ENCODE measurements at regions not wholly inside any gene's neighbourhood (a gene's known extent, or its start where the extent isn't known, plus 50 kb on each side); places are given as distances from the start of the nearest gene placed in this dataset.
A peak's percentile ranks its signal among the peaks of the same experiment; 100 is the strongest.

DNA sequence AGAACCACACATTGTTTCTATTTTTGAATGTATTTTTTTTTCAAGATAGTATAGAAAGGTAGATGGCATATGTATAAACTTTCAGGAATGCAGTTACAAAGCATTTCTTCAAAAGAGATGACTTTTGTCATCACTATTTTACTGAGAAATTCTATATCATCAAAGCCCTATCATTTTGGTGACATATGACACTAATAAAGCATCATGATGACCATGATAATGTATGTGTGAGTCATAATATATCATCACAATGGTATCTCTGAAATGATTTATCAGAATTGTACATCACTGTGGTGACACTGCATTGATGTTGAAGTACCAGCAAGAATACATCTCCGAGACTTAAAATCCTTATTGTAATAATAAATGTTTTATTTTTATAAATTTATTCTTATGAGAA is 1740.8 kb downstream of the PCDH7 start:
- Histone ChIP-seq H2AFZ (no peak overlapping the region), H3K4me3 (no peak overlapping the region), H3K9me2 (ENCODE audit: insufficient read depth) (no peaks in the 10 kb centered on the region), H3K9me3 (ENCODE audit: low read depth) (no peaks in the 10 kb centered on the region), H3K9ac (no peak overlapping the region), H3K36me3 (ENCODE audit: low read depth) (no peaks in the 10 kb centered on the region), H3K4me1 (ENCODE audit: insufficient read depth) (no peaks in the 10 kb centered on the region), H4K20me1 (ENCODE audit: insufficient read depth) (no peaks in the 10 kb centered on the region), H3K27me3 (replicated peaks; ENCODE audit: insufficient read depth) (no peaks in the 10 kb centered on the region), H3F3A (ENCODE audit: insufficient read depth) (no peaks in the 10 kb centered on the region), H3K79me2 (ENCODE audit: insufficient read depth) (no peaks in the 10 kb centered on the region), H3K4me2 (ENCODE audit: unreplicated experiment) (no peak overlapping the region), H3K27ac (no peak overlapping the region)
- no peak for DNase-seq
- 67 to 82% methylated on average over 1 of the region's 1 CpG for WGBS, 2 experiments (ENCODE audit: low coverage in 1 of 2, low lambda C conversion rate in 2 of 2, missing lambda C conversion rate in 2 of 2)
- TF ChIP-seq EZH2phosphoT487 (IDR thresholded peaks at IDR 0.05; ENCODE audit: insufficient read depth, low read depth) = no peak
- no peak for TF ChIP-seq EZH2 (IDR thresholded peaks at IDR 0.05; ENCODE audit: insufficient read depth, poor library complexity, severe bottlenecking)
- in situ Hi-C loops (cut with MboI) = no loop called here

- no peaks in the 10 kb centered on the region for H3K9me3 ChIP-seq (ENCODE audit: low read depth)
- no peaks in the 10 kb centered on the region for H3K36me3 ChIP-seq (ENCODE audit: low read depth)
- H4K20me1 ChIP-seq (ENCODE audit: insufficient read depth) = no peaks in the 10 kb centered on the region
- H3K79me2 ChIP-seq (ENCODE audit: insufficient read depth) = no peaks in the 10 kb centered on the region
- DNase-seq = peak; percentile 31
- WGBS, 2 experiments (ENCODE audit: low coverage in 1 of 2, low lambda C conversion rate in 2 of 2, missing lambda C conversion rate in 2 of 2) = 36 to 44% methylated on average over 1 of the region's 1 CpG
- no peak overlapping the region for H2AFZ ChIP-seq
- no peak overlapping the region for H3K9ac ChIP-seq
- TF ChIP-seq EZH2phosphoT487 (IDR thresholded peaks at IDR 0.05; ENCODE audit: insufficient read depth, low read depth) = no peak
- TF ChIP-seq EZH2 (IDR thresholded peaks at IDR 0.05; ENCODE audit: insufficient read depth, poor library complexity, severe bottlenecking) = no peak
- H3K27me3 ChIP-seq (replicated peaks; ENCODE audit: insufficient read depth) = no peaks in the 10 kb centered on the region
- no peaks in the 10 kb centered on the region for H3K4me1 ChIP-seq (ENCODE audit: insufficient read depth)
- H3K27ac ChIP-seq = no peak overlapping the region
- H3K4me3 ChIP-seq = no peak overlapping the region
- in situ Hi-C loops (cut with MboI) = no loop called here
- no peaks in the 10 kb centered on the region for H3K9me2 ChIP-seq (ENCODE audit: insufficient read depth)
- no peak overlapping the region for H3K4me2 ChIP-seq (ENCODE audit: unreplicated experiment)
- no peaks in the 10 kb centered on the region for H3F3A ChIP-seq (ENCODE audit: insufficient read depth)
Observed at GRCh38 chr4:32462944-32463343, 1742.8 kb downstream of the PCDH7 start.

DNA sequence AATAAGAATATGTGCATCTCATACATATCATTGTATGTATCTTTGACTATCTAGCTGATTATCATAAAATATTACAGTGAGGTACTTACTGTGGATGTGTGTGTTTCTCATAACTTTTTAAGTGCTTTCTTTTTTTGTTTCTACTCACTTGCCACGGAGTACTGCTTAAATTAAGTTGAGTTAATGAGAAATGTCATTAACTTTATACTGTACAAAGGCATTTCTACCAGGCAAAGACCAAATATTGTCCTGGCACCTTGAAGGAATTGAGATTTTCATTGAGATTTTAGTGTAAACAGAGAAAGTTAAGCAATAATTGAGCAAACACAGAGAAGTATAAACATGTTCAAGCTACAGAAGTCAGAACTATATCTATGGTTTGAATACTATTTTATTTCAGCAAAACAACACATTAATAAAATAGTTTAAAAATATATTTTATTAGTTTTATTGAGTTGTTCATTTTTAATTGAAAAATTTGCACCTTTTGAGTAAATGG is 1750.0 kb downstream of the PCDH7 start:
- Histone ChIP-seq H4K20me1 (ENCODE audit: insufficient read depth) (no peaks in the 10 kb centered on the region), H2AFZ (no peak overlapping the region), H3K9me3 (ENCODE audit: low read depth) (no peaks in the 10 kb centered on the region), H3K79me2 (ENCODE audit: insufficient read depth) (no peaks in the 10 kb centered on the region), H3K27ac (no peak overlapping the region), H3K36me3 (ENCODE audit: low read depth) (no peaks in the 10 kb centered on the region), H3K4me1 (ENCODE audit: insufficient read depth) (no peaks in the 10 kb centered on the region), H3K27me3 (replicated peaks; ENCODE audit: insufficient read depth) (no peaks in the 10 kb centered on the region), H3F3A (ENCODE audit: insufficient read depth) (no peaks in the 10 kb centered on the region), H3K9me2 (ENCODE audit: insufficient read depth) (no peaks in the 10 kb centered on the region), H3K4me3 (no peak overlapping the region), H3K4me2 (ENCODE audit: unreplicated experiment) (no peak overlapping the region), H3K9ac (no peak overlapping the region)
- DNase-seq = no peak
- TF ChIP-seq EZH2phosphoT487 (IDR thresholded peaks at IDR 0.05; ENCODE audit: insufficient read depth, low read depth) (no peak), EZH2 (IDR thresholded peaks at IDR 0.05; ENCODE audit: insufficient read depth, poor library complexity, severe bottlenecking) (no peak)
- in situ Hi-C loops (cut with MboI) = no loop called here
- WGBS, 2 experiments (ENCODE audit: low coverage in 1 of 2, low lambda C conversion rate in 2 of 2, missing lambda C conversion rate in 2 of 2) = 0 to 13% methylated on average over 1 of the region's 1 CpG

DNA sequence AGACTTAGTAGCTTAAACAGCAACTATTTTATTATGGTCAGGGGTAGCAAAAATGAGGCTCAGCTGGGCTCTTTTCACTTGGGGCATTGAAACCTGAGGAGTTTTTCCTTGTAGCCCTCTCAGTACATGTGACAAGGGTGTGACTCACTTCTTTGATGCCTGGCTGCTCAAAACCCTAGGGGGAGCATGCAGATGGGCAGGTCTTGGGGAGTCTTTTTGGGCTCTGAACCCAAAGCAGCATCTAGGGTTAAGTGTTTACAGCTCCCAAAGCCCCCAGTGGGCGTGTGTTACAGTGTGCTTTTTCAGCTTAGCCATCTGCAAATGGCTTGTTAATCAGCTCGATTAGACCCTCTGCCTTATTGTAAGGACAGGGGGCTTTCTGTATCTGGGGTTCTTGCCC is 1752.7 kb downstream of the PCDH7 start:
- no peak overlapping the region for H2AFZ ChIP-seq
- H3K36me3 ChIP-seq (ENCODE audit: low read depth) = no peaks in the 10 kb centered on the region
- 5 to 6% methylated on average over 2 of the region's 2 CpGs for WGBS, 2 experiments (ENCODE audit: low coverage in 1 of 2, low lambda C conversion rate in 2 of 2, missing lambda C conversion rate in 2 of 2)
- no peaks in the 10 kb centered on the region for H4K20me1 ChIP-seq (ENCODE audit: insufficient read depth)
- H3K27ac ChIP-seq = no peak overlapping the region
- no peaks in the 10 kb centered on the region for H3F3A ChIP-seq (ENCODE audit: insufficient read depth)
- no peak overlapping the region for H3K9ac ChIP-seq
- H3K4me1 ChIP-seq (ENCODE audit: insufficient read depth) = no peaks in the 10 kb centered on the region
- H3K4me3 ChIP-seq = no peak overlapping the region
- DNase-seq = no peak
- no peaks in the 10 kb centered on the region for H3K79me2 ChIP-seq (ENCODE audit: insufficient read depth)
- no peaks in the 10 kb centered on the region for H3K27me3 ChIP-seq (replicated peaks; ENCODE audit: insufficient read depth)
- H3K9me3 ChIP-seq (ENCODE audit: low read depth) = no peaks in the 10 kb centered on the region
- H3K4me2 ChIP-seq (ENCODE audit: unreplicated experiment) = no peak overlapping the region
- TF ChIP-seq EZH2 (IDR thresholded peaks at IDR 0.05; ENCODE audit: insufficient read depth, poor library complexity, severe bottlenecking) = no peak
- TF ChIP-seq EZH2phosphoT487 (IDR thresholded peaks at IDR 0.05; ENCODE audit: insufficient read depth, low read depth) = no peak
- in situ Hi-C loops (cut with MboI) = no loop called here
- no peaks in the 10 kb centered on the region for H3K9me2 ChIP-seq (ENCODE audit: insufficient read depth)

DNA sequence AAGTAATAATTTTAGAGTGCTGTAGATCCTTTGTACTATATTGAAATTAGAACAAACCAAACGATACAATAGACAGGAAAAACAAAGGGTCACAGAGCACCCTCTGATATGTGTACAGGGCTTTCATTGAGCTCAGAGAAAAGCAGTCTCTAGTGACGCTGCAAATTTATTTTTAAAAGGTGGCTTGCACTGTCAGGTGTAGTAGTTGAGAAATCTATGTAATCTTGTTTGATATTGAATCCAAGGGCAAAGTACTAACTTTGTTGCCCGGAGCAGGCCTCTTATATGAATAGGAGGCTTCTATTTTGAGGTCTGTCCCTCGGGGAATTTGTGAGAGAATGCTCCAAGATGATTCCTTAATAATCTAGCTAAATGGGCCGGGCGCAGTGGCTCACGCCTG is 1755.5 kb downstream of the PCDH7 start:
- Histone ChIP-seq H3K36me3 (ENCODE audit: low read depth) (no peaks in the 10 kb centered on the region), H3K4me2 (ENCODE audit: unreplicated experiment) (no peak overlapping the region), H3K4me1 (ENCODE audit: insufficient read depth) (no peaks in the 10 kb centered on the region), H3K9me2 (ENCODE audit: insufficient read depth) (no peaks in the 10 kb centered on the region), H2AFZ (no peak overlapping the region), H3K27me3 (replicated peaks; ENCODE audit: insufficient read depth) (no peaks in the 10 kb centered on the region), H3K9me3 (ENCODE audit: low read depth) (no peaks in the 10 kb centered on the region), H3K27ac (no peak overlapping the region), H3F3A (ENCODE audit: insufficient read depth) (no peaks in the 10 kb centered on the region), H3K9ac (no peak overlapping the region), H3K79me2 (ENCODE audit: insufficient read depth) (no peaks in the 10 kb centered on the region), H4K20me1 (ENCODE audit: insufficient read depth) (no peaks in the 10 kb centered on the region), H3K4me3 (no peak overlapping the region)
- in situ Hi-C loops (cut with MboI) = no loop called here
- no peak for DNase-seq
- 54 to 65% methylated on average over 7 of the region's 7 CpGs for WGBS, 2 experiments (ENCODE audit: low coverage in 1 of 2, low lambda C conversion rate in 2 of 2, missing lambda C conversion rate in 2 of 2)
- TF ChIP-seq EZH2phosphoT487 (IDR thresholded peaks at IDR 0.05; ENCODE audit: insufficient read depth, low read depth) = no peak
- TF ChIP-seq EZH2 (IDR thresholded peaks at IDR 0.05; ENCODE audit: insufficient read depth, poor library complexity, severe bottlenecking) = no peak
